K562 (cell line): ENCODE measurements at regions not wholly inside any gene's neighbourhood (a gene's known extent, or its start where the extent isn't known, plus 50 kb on each side); places are given as distances from the start of the nearest gene placed in this dataset.

Experiments used
- ATAC-seq: fragments of 200-7000 bp; cut with Tn5 transposase; 3 replicates; pipeline ENCODE4 v1.9.1; 2020; ENCODE audit warnings: moderate library complexity
- BruUV-seq: library from RNA; stranded (reverse); fragments of 400-500 nt; replicated peaks from 2 replicates; lab custom pipeline; 2021; lab: Mats Ljungman, UMichigan
- CTCF ChIA-PET: fragments of 300-600 bp; formaldehyde crosslinking; extraction: SDS; loops from one replicate; lab custom pipeline; 2021; ENCODE audit warnings: low intra/inter-chr PET ratio; lab: Yijun Ruan, JAX
- POLR2A ChIA-PET: fragments of 300-600, 350-650 bp; sonication (Branson Sonifier 250); formaldehyde crosslinking; extraction: SDS; loops from one replicate; lab custom pipeline; 2021; ENCODE audit warnings: antibody characterized with exemption, inconsistent platforms; lab: Yijun Ruan, JAX
- DNase-seq, 4 experiments: peaks; one replicate each; pipeline versions ENCODE4 v3.0.0 to v3.0.0-alpha.2; 2011 to 2018; ENCODE audit warnings: low spot score in 3 of 4, mixed read lengths in 3 of 4; ENCODE audit errors: extremely low read depth in 1 of 4
- FAIRE-seq: peaks from 2 replicates; lab custom pipeline; 2011; peaks lifted over from hg19 to GRCh38; lab: Jason Lieb, UNC
- H2AFZ ChIP-seq: 2 replicates; pipeline ENCODE4 v1.6.0; 2011; ENCODE audit warnings: low read depth, low read length, control low read depth, inconsistent platforms
- H3K27ac ChIP-seq: fragments of 200-600 bp; 3 replicates; pipeline ENCODE4 v1.8.0; 2011; ENCODE audit warnings: low read depth, mild to moderate bottlenecking, control low read depth, inconsistent platforms, low read length, moderate library complexity, mixed read lengths; ENCODE audit errors: extremely low read depth
- H3K27me3 ChIP-seq, 2 experiments: fragments of 300-600 bp in 1 of 2; 2 replicates in 1 of 2; 3 replicates in 1 of 2; pipeline versions ENCODE4 v1.6.0 to v1.8.0; 2011; ENCODE audit warnings: inconsistent platforms in 2 of 2, low read length in 2 of 2, mild to moderate bottlenecking in 1 of 2, mixed read lengths in 1 of 2, moderate library complexity in 1 of 2; ENCODE audit not compliant: control insufficient read depth in 2 of 2, insufficient read depth in 2 of 2
- H3K36me3 ChIP-seq: fragments of 300-600 bp; 3 replicates; pipeline ENCODE4 v1.8.0; 2011; ENCODE audit warnings: mild to moderate bottlenecking, low read length, inconsistent platforms; ENCODE audit not compliant: control insufficient read depth, insufficient read depth
- H3K4me1 ChIP-seq, 2 experiments: fragments of 200-600 bp in 1 of 2; replicated peaks in 1 of 2; 2 replicates in 1 of 2; 3 replicates in 1 of 2; pipeline versions ENCODE4 v1.5.1 to v1.8.0; 2011; ENCODE audit warnings: inconsistent platforms in 2 of 2, low read length in 2 of 2, mild to moderate bottlenecking in 1 of 2, mixed read lengths in 1 of 2, moderate library complexity in 1 of 2; ENCODE audit not compliant: control insufficient read depth in 2 of 2, insufficient read depth in 2 of 2
- H3K4me2 ChIP-seq: 2 replicates; pipeline ENCODE4 v1.6.1; 2011; ENCODE audit warnings: low read length, control low read depth, inconsistent platforms, mixed read lengths; ENCODE audit not compliant: insufficient read depth
- H3K4me3 ChIP-seq: fragments of 200-600 bp; sonication (generic), shearing (Covaris generic); 2 replicates; pipeline ENCODE4 v1.5.1; 2016; ENCODE audit warnings: control low read depth, inconsistent platforms
- H3K79me2 ChIP-seq: fragments of 200-600 bp; 3 replicates; pipeline ENCODE4 v1.8.0; 2011; ENCODE audit warnings: low read length, inconsistent platforms; ENCODE audit not compliant: control insufficient read depth, insufficient read depth
- H3K9ac ChIP-seq, 2 experiments: 2 replicates each; pipeline versions ENCODE4 v1.6.0 to v1.6.1; 2011; ENCODE audit warnings: low read depth in 2 of 2, low read length in 2 of 2, control low read depth in 1 of 2, inconsistent platforms in 1 of 2, mild to moderate bottlenecking in 1 of 2, mixed read lengths in 1 of 2; ENCODE audit not compliant: insufficient read depth in 1 of 2
- H3K9me1 ChIP-seq: one replicate; pipeline ENCODE4 v1.6.0; 2011; ENCODE audit warnings: inconsistent platforms, mild to moderate bottlenecking, low read length, moderate library complexity; ENCODE audit not compliant: control insufficient read depth, insufficient read depth
- H3K9me3 ChIP-seq: replicated peaks from 2 replicates; pipeline ENCODE4 v1.5.1; 2011; ENCODE audit warnings: low read depth, low read length, inconsistent platforms; ENCODE audit not compliant: control insufficient read depth, insufficient read depth
- H4K20me1 ChIP-seq: replicated peaks from 2 replicates; pipeline ENCODE4 v1.6.1; 2011; ENCODE audit warnings: low read length, inconsistent platforms, mixed read lengths; ENCODE audit not compliant: control insufficient read depth, insufficient read depth
- CBFA2T3 ChIP-seq: fragments of 450-650 bp; IDR thresholded peaks from 2 replicates; pipeline ENCODE4 v1.6.1; 2017
- CBX5 ChIP-seq: IDR thresholded peaks from 2 replicates; pipeline ENCODE4 v1.6.1; 2014; ENCODE audit warnings: low read depth, borderline replicate concordance
- CREM ChIP-seq: IDR thresholded peaks from 2 replicates; pipeline ENCODE4 v1.6.1; 2014; ENCODE audit warnings: antibody characterized with exemption, low read depth
- FOXA3 ChIP-seq, 2 experiments: fragments of 450-650 bp in 1 of 2; sonication (generic) in 1 of 2; formaldehyde crosslinking; IDR thresholded peaks in 1 of 2; conservative IDR thresholded peaks in 1 of 2; 2 replicates each; pipeline versions ENCODE4 v1.4.0 to v1.8.0; 2020 to 2022; ENCODE audit warnings: mild to moderate bottlenecking in 2 of 2, missing genetic modification reagents in 1 of 2
- HMGXB4 ChIP-seq: sonication (generic); formaldehyde crosslinking; IDR thresholded peaks from 2 replicates; pipeline ENCODE4 v1.8.1; 2023; ENCODE audit warnings: mild to moderate bottlenecking, missing genetic modification reagents
- IRF9 ChIP-seq: fragments of 450-650 bp; IDR thresholded peaks from 2 replicates; pipeline ENCODE4 v1.6.1; 2016; ENCODE audit warnings: missing biosample characterization, missing genetic modification characterization
- MIER1 ChIP-seq: fragments of 450-650 bp; IDR thresholded peaks from 2 replicates; pipeline ENCODE4 v1.6.1; 2016; ENCODE audit warnings: antibody characterized with exemption, mild to moderate bottlenecking, low read depth
- NR1H2 ChIP-seq: sonication (generic); formaldehyde crosslinking; IDR thresholded peaks from 2 replicates; pipeline ENCODE4 v1.4.0; 2020; ENCODE audit warnings: mild to moderate bottlenecking, missing genetic modification reagents
- TCFL5 ChIP-seq: fragments of 250-450 bp; sonication (Bioruptor Pico); conservative IDR thresholded peaks from 2 replicates; pipeline ENCODE4 v1.6.1; 2021; ENCODE audit warnings: mild to moderate bottlenecking, moderate library complexity, matching md5 sums
- ZC3H4 ChIP-seq: sonication (generic); formaldehyde crosslinking; IDR thresholded peaks from 2 replicates; pipeline ENCODE4 v1.9.0; 2021; ENCODE audit warnings: missing genetic modification reagents, borderline replicate concordance
- ZEB2 ChIP-seq: fragments of 450-650 bp; IDR thresholded peaks from 2 replicates; pipeline ENCODE4 v1.6.1; 2016
- ZFX ChIP-seq: sonication (generic); formaldehyde crosslinking; IDR thresholded peaks from 2 replicates; pipeline ENCODE4 v1.8.0; 2022; ENCODE audit warnings: mild to moderate bottlenecking, missing genetic modification reagents, moderate library complexity
- ZNF24 ChIP-seq: fragments of 450-650 bp; IDR thresholded peaks from 2 replicates; pipeline ENCODE4 v1.6.1; 2016
- ZNF395 ChIP-seq: fragments of 200-800 bp; sonication (Bioruptor generic); IDR thresholded peaks from 2 replicates; pipeline ENCODE4 v1.6.1; 2017; ENCODE audit warnings: missing genetic modification characterization, missing compliant biosample characterization
- ZNF609 ChIP-seq: sonication (generic); formaldehyde crosslinking; IDR thresholded peaks from 2 replicates; pipeline ENCODE4 v1.8.1; 2023; ENCODE audit warnings: missing genetic modification reagents, mild to moderate bottlenecking, borderline replicate concordance
- WGBS: fragments of 100-300 bp; shearing (Covaris generic); methylation state at CpG from one replicate; pipeline ENCODE4 v1.1.6; 2016; ENCODE audit warnings: low coverage, mixed read lengths; ENCODE audit not compliant: insufficient coverage; ENCODE audit errors: missing lambda C conversion rate; 5-methylcytosine and 5-hydroxymethylcytosine counted together
- in situ Hi-C: fragments of 300-500 bp; cut with MboI; formaldehyde crosslinking; loops from 4 replicates; pipeline ENCODE4 v1.15.0; 2018; ENCODE audit warnings: inconsistent platforms, mixed read lengths
- intact Hi-C: fragments of 100-400 bp; cut with micrococcal nuclease; formaldehyde crosslinking; loops from 2 replicates; pipeline ENCODE4 v1.14.2; 2022

- in situ Hi-C loops (no loop called here), intact Hi-C loops (no loop called here)
- ATAC-seq = no peak
- DNase-seq = no peak
- H3K27me3 ChIP-seq = no peaks in the 10 kb centered on the region
- no peaks in the 10 kb centered on the region for H3K36me3 ChIP-seq
- BruUV-seq = no TSS peak
- no peak overlapping the region for H3K27ac ChIP-seq
- FAIRE-seq = no peak
- no peak overlapping the region for H3K4me3 ChIP-seq
- no peak overlapping the region for H2AFZ ChIP-seq
- H3K9ac ChIP-seq = no peak overlapping the region
- H3K4me2 ChIP-seq = no peak overlapping the region
- no peaks in the 10 kb centered on the region; the same call in 1 of the 2 replicates for H4K20me1 ChIP-seq
- WGBS = 56% methylated on average over 7 of the region's 10 CpGs
- ChIA-PET POLR2A (interaction anchor here (0.7 kb wide), 1 partner anchor 22 kb away, joined by 3 read pairs; no protein-coding TSS in a partner anchor), CTCF (no interaction called here)
- no peaks in the 10 kb centered on the region for H3K9me1 ChIP-seq
- no peaks in the 10 kb centered on the region for H3K79me2 ChIP-seq
- no peaks in the 10 kb centered on the region for H3K9me3 ChIP-seq
- H3K4me1 ChIP-seq = no peaks in the 10 kb centered on the region; a peak in 1 of 5 replicates
- TF ChIP-seq CREM (no peak), ZNF609 (CRISPR knock-in tag) (no peak), ZEB2 (no peak), HMGXB4 (CRISPR knock-in tag) (no peak), IRF9 (tag) (no peak), FOXA3 (CRISPR knock-in tag; conservative IDR thresholded peaks at IDR 0.05 in 1 of 2, IDR thresholded peaks at IDR 0.05 in 1 of 2) (no peak), ZFX (CRISPR knock-in tag) (no peak), MIER1 (no peak), ZNF395 (CRISPR knock-in tag) (no peak), NR1H2 (CRISPR knock-in tag) (no peak), TCFL5 (no peak), CBFA2T3 (no peak), ZNF24 (no peak), ZC3H4 (CRISPR knock-in tag) (no peak), CBX5 (no peak)
These were observed 63.7 kb upstream of the AMZ2 start for GRCh38 chr17:68184141-68184571.
